ENCODE measurements at regions not wholly inside any gene's neighbourhood (a gene's known extent, or its start where the extent isn't known, plus 50 kb on each side); places are given as distances from the start of the nearest gene placed in this dataset.

DNA sequence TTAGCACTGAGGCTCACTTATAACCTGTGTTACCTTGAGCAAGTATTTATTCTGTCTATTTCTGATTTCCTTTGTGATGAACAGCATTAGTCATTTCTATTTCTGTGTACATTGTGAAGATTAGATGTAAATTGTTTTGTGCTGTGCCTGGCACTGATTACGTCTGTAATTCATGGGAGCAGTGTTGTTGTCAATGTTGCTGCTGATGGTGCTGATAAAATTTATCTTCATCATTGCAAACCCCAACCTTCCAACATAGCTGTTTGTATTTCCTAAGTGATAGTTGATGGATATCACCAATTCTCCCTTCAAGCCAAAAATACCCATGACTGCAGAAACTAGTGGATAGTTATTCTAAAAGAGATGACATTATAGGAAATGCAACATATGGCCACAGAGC, 400.5 kb upstream of the GRM3 start:
- Histone ChIP-seq H3K27ac (ENCODE audit: low read length) (no peak overlapping the region), H3K9me2 (ENCODE audit: insufficient read depth, low read length) (no peaks in the 10 kb centered on the region), H2AFZ (ENCODE audit: low read depth, low read length) (no peak overlapping the region), H3K27me3 (ENCODE audit: insufficient read depth, low read depth, low read length) (no peaks in the 10 kb centered on the region), H3K9ac (ENCODE audit: low read length) (no peak overlapping the region), H3K4me3 (ENCODE audit: low read length) (no peak overlapping the region), H3K36me3 (ENCODE audit: insufficient read depth, low read length) (no peaks in the 10 kb centered on the region), H3F3A (ENCODE audit: insufficient read depth, low read length, poor library complexity, severe bottlenecking) (no peaks in the 10 kb centered on the region), H3K4me2 (ENCODE audit: low read length) (no peak overlapping the region), H3K79me2 (replicated peaks; ENCODE audit: insufficient read depth, low read length) (no peaks in the 10 kb centered on the region), H3K9me3 (ENCODE audit: low read length) (no peaks in the 10 kb centered on the region), H4K20me1 (ENCODE audit: insufficient read depth) (no peaks in the 10 kb centered on the region)
- TF ChIP-seq MXI1 (conservative IDR thresholded peaks at IDR 0.05; ENCODE audit: poor library complexity, severe bottlenecking) (no peak), TAF1 (IDR thresholded peaks at IDR 0.05; ENCODE audit: low read depth) (no peak), EP300 (conservative IDR thresholded peaks at IDR 0.05; ENCODE audit: poor library complexity, severe bottlenecking) (no peak), POLR2AphosphoS5 (IDR thresholded peaks at IDR 0.05) (no peak), EZH2 (IDR thresholded peaks at IDR 0.05; ENCODE audit: borderline replicate concordance, insufficient read depth, low read length, poor library complexity, severe bottlenecking) (no peak), CTCF (IDR thresholded peaks at IDR 0.05; ENCODE audit: poor library complexity, severe bottlenecking) (no peak), RAD21 (conservative IDR thresholded peaks at IDR 0.05) (no peak), SMC3 (conservative IDR thresholded peaks at IDR 0.05; ENCODE audit: poor library complexity) (no peak)
- TF ChIP-seq, protein P1, sequence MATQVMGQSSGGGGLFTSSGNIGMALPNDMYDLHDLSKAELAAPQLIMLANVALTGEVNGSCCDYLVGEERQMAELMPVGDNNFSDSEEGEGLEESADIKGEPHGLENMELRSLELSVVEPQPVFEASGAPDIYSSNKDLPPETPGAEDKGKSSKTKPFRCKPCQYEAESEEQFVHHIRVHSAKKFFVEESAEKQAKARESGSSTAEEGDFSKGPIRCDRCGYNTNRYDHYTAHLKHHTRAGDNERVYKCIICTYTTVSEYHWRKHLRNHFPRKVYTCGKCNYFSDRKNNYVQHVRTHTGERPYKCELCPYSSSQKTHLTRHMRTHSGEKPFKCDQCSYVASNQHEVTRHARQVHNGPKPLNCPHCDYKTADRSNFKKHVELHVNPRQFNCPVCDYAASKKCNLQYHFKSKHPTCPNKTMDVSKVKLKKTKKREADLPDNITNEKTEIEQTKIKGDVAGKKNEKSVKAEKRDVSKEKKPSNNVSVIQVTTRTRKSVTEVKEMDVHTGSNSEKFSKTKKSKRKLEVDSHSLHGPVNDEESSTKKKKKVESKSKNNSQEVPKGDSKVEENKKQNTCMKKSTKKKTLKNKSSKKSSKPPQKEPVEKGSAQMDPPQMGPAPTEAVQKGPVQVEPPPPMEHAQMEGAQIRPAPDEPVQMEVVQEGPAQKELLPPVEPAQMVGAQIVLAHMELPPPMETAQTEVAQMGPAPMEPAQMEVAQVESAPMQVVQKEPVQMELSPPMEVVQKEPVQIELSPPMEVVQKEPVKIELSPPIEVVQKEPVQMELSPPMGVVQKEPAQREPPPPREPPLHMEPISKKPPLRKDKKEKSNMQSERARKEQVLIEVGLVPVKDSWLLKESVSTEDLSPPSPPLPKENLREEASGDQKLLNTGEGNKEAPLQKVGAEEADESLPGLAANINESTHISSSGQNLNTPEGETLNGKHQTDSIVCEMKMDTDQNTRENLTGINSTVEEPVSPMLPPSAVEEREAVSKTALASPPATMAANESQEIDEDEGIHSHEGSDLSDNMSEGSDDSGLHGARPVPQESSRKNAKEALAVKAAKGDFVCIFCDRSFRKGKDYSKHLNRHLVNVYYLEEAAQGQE (IDR thresholded peaks at IDR 0.05; ENCODE audit: borderline replicate concordance), result no peak

- H3K27ac ChIP-seq (ENCODE audit: low read length), result no peak overlapping the region
- no peak overlapping the region for H2AFZ ChIP-seq (ENCODE audit: low read depth, low read length)
- H3K79me2 ChIP-seq (replicated peaks; ENCODE audit: insufficient read depth, low read length), result no peaks in the 10 kb centered on the region
- H3K36me3 ChIP-seq (ENCODE audit: insufficient read depth, low read length), result no peaks in the 10 kb centered on the region
- H3K4me2 ChIP-seq (ENCODE audit: low read length), result no peak overlapping the region
- no peak overlapping the region for H3K4me3 ChIP-seq (ENCODE audit: low read length)
- no peaks in the 10 kb centered on the region for H4K20me1 ChIP-seq (ENCODE audit: insufficient read depth)
- no peaks in the 10 kb centered on the region for H3K9me2 ChIP-seq (ENCODE audit: insufficient read depth, low read length)
- H3F3A ChIP-seq (ENCODE audit: insufficient read depth, low read length, poor library complexity, severe bottlenecking), result no peaks in the 10 kb centered on the region
- H3K9me3 ChIP-seq (ENCODE audit: low read length), result no peaks in the 10 kb centered on the region
- no peak overlapping the region for H3K9ac ChIP-seq (ENCODE audit: low read length)
- H3K27me3 ChIP-seq (ENCODE audit: insufficient read depth, low read depth, low read length), result no peaks in the 10 kb centered on the region
- TF ChIP-seq TAF1 (IDR thresholded peaks at IDR 0.05; ENCODE audit: low read depth) (no peak), SMC3 (conservative IDR thresholded peaks at IDR 0.05; ENCODE audit: poor library complexity) (no peak), MXI1 (conservative IDR thresholded peaks at IDR 0.05; ENCODE audit: poor library complexity, severe bottlenecking) (no peak), POLR2AphosphoS5 (IDR thresholded peaks at IDR 0.05) (no peak), EP300 (conservative IDR thresholded peaks at IDR 0.05; ENCODE audit: poor library complexity, severe bottlenecking) (no peak), EZH2 (IDR thresholded peaks at IDR 0.05; ENCODE audit: borderline replicate concordance, insufficient read depth, low read length, poor library complexity, severe bottlenecking) (no peak), RAD21 (conservative IDR thresholded peaks at IDR 0.05) (no peak), CTCF (IDR thresholded peaks at IDR 0.05; ENCODE audit: poor library complexity, severe bottlenecking) (no peak)
- TF ChIP-seq, protein P1 (IDR thresholded peaks at IDR 0.05; ENCODE audit: borderline replicate concordance), result no peak
These were observed 417.5 kb upstream of the GRM3 start for GRCh38 chr7:86226191-86226590.
